SK-N-SH (cell line): ENCODE measurements at regions not wholly inside any gene's neighbourhood (a gene's known extent, or its start where the extent isn't known, plus 50 kb on each side); places are given as distances from the start of the nearest gene placed in this dataset.

Experiments used
- CTCF ChIA-PET: fragments of 300-600, 350-600 bp; formaldehyde crosslinking; extraction: SDS; loops from one replicate; lab custom pipeline; 2021; lab: Yijun Ruan, JAX
- POLR2A ChIA-PET: fragments of 350-600 bp; sonication (Branson Sonifier 250); formaldehyde crosslinking; extraction: SDS; loops from one replicate; lab custom pipeline; 2020; ENCODE audit warnings: antibody characterized with exemption, inconsistent platforms; lab: Yijun Ruan, JAX
- DNase-seq: peaks from one replicate; pipeline ENCODE4 v3.0.0; 2012
- H2AFZ ChIP-seq: fragments of 200-600 bp; sonication (generic); 2 replicates; pipeline ENCODE4 v1.8.1; 2016; ENCODE audit warnings: antibody characterized with exemption, mild to moderate bottlenecking, low read depth
- H3F3A ChIP-seq: fragments of 200-600 bp; sonication (generic); replicated peaks from 2 replicates; pipeline ENCODE3; 2016; ENCODE audit warnings: antibody characterized with exemption, mild to moderate bottlenecking; ENCODE audit not compliant: insufficient read depth
- H3K27ac ChIP-seq, 2 experiments: fragments of 200-500 bp in 1 of 2; fragments of 200-600 bp in 1 of 2; sonication (Bioruptor generic) in 1 of 2; sonication (generic), shearing (Covaris generic) in 1 of 2; 2 replicates each; pipeline versions ENCODE4 v1.5.1 to v1.6.1; 2014 to 2016; ENCODE audit warnings: low read depth in 2 of 2, inconsistent platforms in 1 of 2, low read length in 1 of 2, mild to moderate bottlenecking in 1 of 2, mixed read lengths in 1 of 2
- H3K27me3 ChIP-seq: fragments of 200-600 bp; sonication (generic), shearing (Covaris generic); 2 replicates; pipeline ENCODE4 v1.6.1; 2016; ENCODE audit warnings: mixed run types; ENCODE audit not compliant: insufficient read depth
- H3K36me3 ChIP-seq, 2 experiments: fragments of 200-500 bp in 1 of 2; fragments of 200-600 bp in 1 of 2; sonication (Bioruptor generic) in 1 of 2; sonication (generic) in 1 of 2; replicated peaks in 1 of 2; 2 replicates each; pipeline versions ENCODE3 to v1.5.1; 2014 to 2016; ENCODE audit warnings: low read length in 1 of 2, mild to moderate bottlenecking in 1 of 2; ENCODE audit not compliant: insufficient read depth in 2 of 2, control insufficient read depth in 1 of 2
- H3K4me1 ChIP-seq, 2 experiments: fragments of 200-500 bp in 1 of 2; fragments of 200-600 bp in 1 of 2; sonication (Bioruptor generic) in 1 of 2; sonication (generic), shearing (Covaris generic) in 1 of 2; 2 replicates each; pipeline versions ENCODE4 v1.5.1 to v1.6.1; 2014 to 2016; ENCODE audit warnings: low read depth in 1 of 2, low read length in 1 of 2, mixed run types in 1 of 2; ENCODE audit not compliant: insufficient read depth in 2 of 2, control insufficient read depth in 1 of 2
- H3K4me2 ChIP-seq: fragments of 200-600 bp; sonication (generic), shearing (Covaris generic); 2 replicates; pipeline ENCODE4 v1.6.1; 2017; ENCODE audit warnings: mixed run types
- H3K4me3 ChIP-seq, 2 experiments: fragments of 200-500 bp in 1 of 2; fragments of 200-600 bp in 1 of 2; sonication (Bioruptor generic) in 1 of 2; sonication (generic), shearing (Covaris generic) in 1 of 2; 2 replicates each; pipeline versions ENCODE4 v1.5.1 to v1.8.1; 2014 to 2016; ENCODE audit warnings: low read depth in 2 of 2, inconsistent platforms in 1 of 2, low read length in 1 of 2, mild to moderate bottlenecking in 1 of 2, mixed read lengths in 1 of 2, moderate library complexity in 1 of 2
- H3K79me2 ChIP-seq: fragments of 200-600 bp; sonication (generic); 2 replicates; pipeline ENCODE4 v1.8.1; 2017; ENCODE audit warnings: mild to moderate bottlenecking; ENCODE audit not compliant: insufficient read depth
- H3K9ac ChIP-seq: fragments of 200-600 bp; sonication (generic); 2 replicates; pipeline ENCODE4 v1.6.1; 2017; ENCODE audit warnings: mixed run types
- H3K9me2 ChIP-seq: fragments of 200-600 bp; sonication (generic); 2 replicates; pipeline ENCODE4 v1.6.1; 2017; ENCODE audit warnings: mixed run types
- H3K9me3 ChIP-seq: fragments of 200-600 bp; sonication (generic); 2 replicates; pipeline ENCODE4 v1.6.1; 2017; ENCODE audit warnings: mixed run types, mild to moderate bottlenecking, moderate library complexity
- H4K20me1 ChIP-seq: fragments of 200-600 bp; sonication (generic); 2 replicates; pipeline ENCODE4 v1.6.1; 2017; ENCODE audit warnings: mild to moderate bottlenecking, mixed run types; ENCODE audit not compliant: insufficient read depth
- ELF1 ChIP-seq: IDR thresholded peaks from 2 replicates; pipeline ENCODE4 v1.4.0; 2012
- EP300 ChIP-seq, 2 experiments: IDR thresholded peaks; 2 replicates each; pipeline versions ENCODE4 v1.4.0 to v1.6.1; 2012; ENCODE audit warnings: borderline replicate concordance in 1 of 2, low read depth in 1 of 2, low read length in 1 of 2
- EZH2phosphoT487 ChIP-seq: fragments of 200-600 bp; sonication (generic); IDR thresholded peaks from 2 replicates; pipeline ENCODE4 v1.6.1; 2017; ENCODE audit warnings: low read depth, mixed run types, mild to moderate bottlenecking, antibody characterized with exemption, moderate library complexity, borderline replicate concordance
- FOSL2 ChIP-seq: IDR thresholded peaks from 2 replicates; pipeline ENCODE4 v1.4.0; 2012; ENCODE audit warnings: low read depth, mild to moderate bottlenecking, moderate library complexity, borderline replicate concordance
- FOXJ3 ChIP-seq: sonication (generic); formaldehyde crosslinking; IDR thresholded peaks from 2 replicates; pipeline ENCODE4 v1.5.1; 2020; ENCODE audit warnings: mild to moderate bottlenecking, missing genetic modification reagents
- GABPA ChIP-seq: IDR thresholded peaks from 2 replicates; pipeline ENCODE4 v1.4.0; 2012; ENCODE audit warnings: low read depth, mild to moderate bottlenecking
- GATA2 ChIP-seq: sonication (generic); formaldehyde crosslinking; IDR thresholded peaks from 2 replicates; pipeline ENCODE4 v1.5.0; 2020; ENCODE audit warnings: mild to moderate bottlenecking, missing genetic modification reagents
- JUND ChIP-seq: IDR thresholded peaks from 2 replicates; pipeline ENCODE4 v1.4.0; 2012
- MEF2A ChIP-seq: IDR thresholded peaks from 2 replicates; pipeline ENCODE4 v1.4.0; 2012; ENCODE audit warnings: low read depth, borderline replicate concordance
- MXI1 ChIP-seq: IDR thresholded peaks from 2 replicates; pipeline ENCODE4 v1.6.1; 2012; ENCODE audit warnings: mild to moderate bottlenecking, low read depth, low read length, improper control_type of control experiment
- NFIC ChIP-seq: IDR thresholded peaks from 2 replicates; pipeline ENCODE4 v1.4.0; 2012; ENCODE audit warnings: borderline replicate concordance
- POLR2AphosphoS5 ChIP-seq: IDR thresholded peaks from 2 replicates; pipeline ENCODE4 v1.6.1; 2012; ENCODE audit warnings: low read depth, low read length
- RAD21 ChIP-seq: IDR thresholded peaks from 2 replicates; pipeline ENCODE4 v1.6.1; 2012; ENCODE audit warnings: mild to moderate bottlenecking, low read length
- RCOR1 ChIP-seq: fragments of 150-350 bp; IDR thresholded peaks from 2 replicates; pipeline ENCODE4 v1.6.1; 2017; ENCODE audit warnings: antibody characterized with exemption, low read length
- RFX5 ChIP-seq: IDR thresholded peaks from 2 replicates; pipeline ENCODE4 v1.6.1; 2012; ENCODE audit warnings: mild to moderate bottlenecking, improper control_type of control experiment, low read length
- RXRA ChIP-seq: IDR thresholded peaks from 2 replicates; pipeline ENCODE4 v1.4.0; 2012; ENCODE audit warnings: low read depth, mild to moderate bottlenecking, borderline replicate concordance
- SIN3A ChIP-seq: IDR thresholded peaks from 2 replicates; pipeline ENCODE4 v1.6.1; 2012; ENCODE audit warnings: low read depth, mild to moderate bottlenecking, low read length, moderate library complexity, borderline replicate concordance
- SMC3 ChIP-seq: IDR thresholded peaks from 2 replicates; pipeline ENCODE4 v1.6.1; 2012; ENCODE audit warnings: low read depth, low read length, improper control_type of control experiment
- TCF12 ChIP-seq: IDR thresholded peaks from 2 replicates; pipeline ENCODE4 v1.4.0; 2012
- TEAD4 ChIP-seq: IDR thresholded peaks from 2 replicates; pipeline ENCODE4 v1.4.0; 2012; ENCODE audit warnings: mild to moderate bottlenecking, borderline replicate concordance; ENCODE audit not compliant: insufficient read depth
- USF1 ChIP-seq: IDR thresholded peaks from 2 replicates; pipeline ENCODE4 v1.4.0; 2012; ENCODE audit warnings: low read depth, borderline replicate concordance
- WGBS: methylation state at CpG from one replicate; pipeline ENCODE4 v1.1.6; 2017; ENCODE audit warnings: low lambda C conversion rate; 5-methylcytosine and 5-hydroxymethylcytosine counted together
- TF ChIP-seq, protein P1 (sequence below): IDR thresholded peaks from 2 replicates; pipeline ENCODE4 v1.4.0; 2012; ENCODE audit warnings: low read depth
- TF ChIP-seq, protein P2 (sequence below): fragments of 150-350 bp; IDR thresholded peaks from 2 replicates; pipeline ENCODE4 v1.6.1; 2016; ENCODE audit warnings: mild to moderate bottlenecking, low read depth, low read length
- TF ChIP-seq, protein P3 (sequence below): IDR thresholded peaks from 2 replicates; pipeline ENCODE4; 2012
- TF ChIP-seq, protein P4 (sequence below): fragments of 200-600 bp; sonication (generic); IDR thresholded peaks from 2 replicates; pipeline ENCODE4 v1.6.1; 2017; ENCODE audit warnings: antibody characterized with exemption, mild to moderate bottlenecking, moderate library complexity

- POLR2A ChIA-PET = no interaction called here
- 45% methylated on average over 2 of the region's 2 CpGs for WGBS
- H4K20me1 ChIP-seq = no peaks in the 10 kb centered on the region
- H3K9ac ChIP-seq = no peak overlapping the region
- H3K27ac ChIP-seq = no peak overlapping the region
- no peak overlapping the region for H2AFZ ChIP-seq
- no peak overlapping the region for H3K4me2 ChIP-seq
- no peaks in the 10 kb centered on the region for H3K9me3 ChIP-seq
- H3K79me2 ChIP-seq = no peaks in the 10 kb centered on the region
- no peaks in the 10 kb centered on the region for H3K9me2 ChIP-seq
- peaks cover 0 to 7% of the 10 kb centered on the region in 2 experiments; a peak in 1 of 4 replicates for H3K4me1 ChIP-seq
- TF ChIP-seq MEF2A (no peak), RFX5 (no peak), FOSL2 (no peak), RCOR1 (no peak), SMC3 (no peak), RXRA (no peak)
- TF ChIP-seq, protein P1, sequence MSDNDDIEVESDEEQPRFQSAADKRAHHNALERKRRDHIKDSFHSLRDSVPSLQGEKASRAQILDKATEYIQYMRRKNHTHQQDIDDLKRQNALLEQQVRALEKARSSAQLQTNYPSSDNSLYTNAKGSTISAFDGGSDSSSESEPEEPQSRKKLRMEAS = no peak
- no peak overlapping the region for H3K4me3 ChIP-seq
- no peak for DNase-seq
- H3K36me3 ChIP-seq = no peaks in the 10 kb centered on the region
- CTCF ChIA-PET = no interaction called here
- no peaks in the 10 kb centered on the region for H3K27me3 ChIP-seq
- peaks cover 4% of the 10 kb centered on the region for H3F3A ChIP-seq
Observed at GRCh38 chr10:109379186-109379585, 544.1 kb downstream of the XPNPEP1 start.

DNA sequence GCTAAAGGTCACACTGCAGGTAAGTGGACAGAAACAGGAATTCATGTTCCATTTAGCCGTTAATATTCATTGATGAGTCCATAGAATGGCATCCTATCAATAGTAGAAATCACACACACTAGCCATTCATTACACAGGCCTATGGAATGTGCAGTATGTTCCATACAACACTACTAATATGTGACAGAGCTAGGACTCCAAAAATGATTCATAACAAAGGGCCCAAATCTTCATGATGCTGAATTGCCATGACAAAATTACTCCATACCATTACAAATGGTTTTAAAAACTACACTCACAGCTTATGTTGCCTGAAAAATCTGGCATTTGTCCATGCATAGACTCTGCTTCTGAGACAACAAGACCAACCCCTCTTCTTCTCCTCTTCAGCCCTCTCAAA is 549.1 kb downstream of the XPNPEP1 start:
- Histone ChIP-seq H3K27me3 (no peaks in the 10 kb centered on the region), H3K4me2 (no peak overlapping the region), H3K4me1 (peaks cover 0 to 11% of the 10 kb centered on the region in 2 experiments; a peak in 1 of 4 replicates), H3K9me2 (no peaks in the 10 kb centered on the region), H3K4me3 (no peak overlapping the region), H3K9ac (no peak overlapping the region), H4K20me1 (no peaks in the 10 kb centered on the region), H2AFZ (peak overlapping the region; percentile 44; the same call in 1 of the 2 replicates), H3K36me3 (no peaks in the 10 kb centered on the region), H3K27ac (peak overlapping the region in 1 of 2 experiments; percentile 62; a peak in 2 of 4 replicates), H3K9me3 (no peaks in the 10 kb centered on the region), H3K79me2 (no peaks in the 10 kb centered on the region), H3F3A (peaks cover 4% of the 10 kb centered on the region)
- WGBS = 0% methylated on average over 1 of the region's 1 CpG
- TF ChIP-seq JUND (peak; percentile 76), EP300 (IDR thresholded peaks at IDR 0.05; ENCODE audit: borderline replicate concordance in 1 of 2, low read depth in 1 of 2, low read length in 1 of 2) (peak in 1 of 2 experiments; percentile 72; a peak in 1 of 4 replicates), GABPA (no peak), NFIC (peak; percentile 28; the same call in 1 of the 2 replicates), FOXJ3 (CRISPR knock-in tag) (no peak), FOSL2 (peak; percentile 73; the same call in 1 of the 2 replicates), GATA2 (CRISPR knock-in tag) (no peak), TCF12 (peak; percentile 52; the same call in 1 of the 2 replicates), TEAD4 (peak; percentile 84; the same call in 1 of the 2 replicates), EZH2phosphoT487 (no peak), ELF1 (no peak), RCOR1 (no peak), USF1 (no peak), SIN3A (no peak), MXI1 (no peak), POLR2AphosphoS5 (no peak; the same call in 1 of the 2 replicates), RAD21 (no peak)
- TF ChIP-seq, protein P2, sequence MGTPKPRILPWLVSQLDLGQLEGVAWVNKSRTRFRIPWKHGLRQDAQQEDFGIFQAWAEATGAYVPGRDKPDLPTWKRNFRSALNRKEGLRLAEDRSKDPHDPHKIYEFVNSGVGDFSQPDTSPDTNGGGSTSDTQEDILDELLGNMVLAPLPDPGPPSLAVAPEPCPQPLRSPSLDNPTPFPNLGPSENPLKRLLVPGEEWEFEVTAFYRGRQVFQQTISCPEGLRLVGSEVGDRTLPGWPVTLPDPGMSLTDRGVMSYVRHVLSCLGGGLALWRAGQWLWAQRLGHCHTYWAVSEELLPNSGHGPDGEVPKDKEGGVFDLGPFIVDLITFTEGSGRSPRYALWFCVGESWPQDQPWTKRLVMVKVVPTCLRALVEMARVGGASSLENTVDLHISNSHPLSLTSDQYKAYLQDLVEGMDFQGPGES = no peak
- TF ChIP-seq, protein P3, sequence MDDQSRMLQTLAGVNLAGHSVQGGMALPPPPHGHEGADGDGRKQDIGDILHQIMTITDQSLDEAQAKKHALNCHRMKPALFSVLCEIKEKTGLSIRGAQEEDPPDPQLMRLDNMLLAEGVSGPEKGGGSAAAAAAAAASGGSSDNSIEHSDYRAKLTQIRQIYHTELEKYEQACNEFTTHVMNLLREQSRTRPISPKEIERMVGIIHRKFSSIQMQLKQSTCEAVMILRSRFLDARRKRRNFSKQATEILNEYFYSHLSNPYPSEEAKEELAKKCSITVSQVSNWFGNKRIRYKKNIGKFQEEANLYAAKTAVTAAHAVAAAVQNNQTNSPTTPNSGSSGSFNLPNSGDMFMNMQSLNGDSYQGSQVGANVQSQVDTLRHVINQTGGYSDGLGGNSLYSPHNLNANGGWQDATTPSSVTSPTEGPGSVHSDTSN = peak; percentile 54
- TF ChIP-seq, protein P1 = no peak
- TF ChIP-seq, protein P4, sequence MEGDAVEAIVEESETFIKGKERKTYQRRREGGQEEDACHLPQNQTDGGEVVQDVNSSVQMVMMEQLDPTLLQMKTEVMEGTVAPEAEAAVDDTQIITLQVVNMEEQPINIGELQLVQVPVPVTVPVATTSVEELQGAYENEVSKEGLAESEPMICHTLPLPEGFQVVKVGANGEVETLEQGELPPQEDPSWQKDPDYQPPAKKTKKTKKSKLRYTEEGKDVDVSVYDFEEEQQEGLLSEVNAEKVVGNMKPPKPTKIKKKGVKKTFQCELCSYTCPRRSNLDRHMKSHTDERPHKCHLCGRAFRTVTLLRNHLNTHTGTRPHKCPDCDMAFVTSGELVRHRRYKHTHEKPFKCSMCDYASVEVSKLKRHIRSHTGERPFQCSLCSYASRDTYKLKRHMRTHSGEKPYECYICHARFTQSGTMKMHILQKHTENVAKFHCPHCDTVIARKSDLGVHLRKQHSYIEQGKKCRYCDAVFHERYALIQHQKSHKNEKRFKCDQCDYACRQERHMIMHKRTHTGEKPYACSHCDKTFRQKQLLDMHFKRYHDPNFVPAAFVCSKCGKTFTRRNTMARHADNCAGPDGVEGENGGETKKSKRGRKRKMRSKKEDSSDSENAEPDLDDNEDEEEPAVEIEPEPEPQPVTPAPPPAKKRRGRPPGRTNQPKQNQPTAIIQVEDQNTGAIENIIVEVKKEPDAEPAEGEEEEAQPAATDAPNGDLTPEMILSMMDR = no peak
- no peak for DNase-seq
- ChIA-PET CTCF (no interaction called here), POLR2A (no interaction called here)
